Coronary artery (tissue), 2 donors: ENCODE measurements at regions not wholly inside any gene's neighbourhood (a gene's known extent, or its start where the extent isn't known, plus 50 kb on each side); places are given as distances from the start of the nearest gene placed in this dataset.

ENCODE experiments used
- DNase-seq: peaks from one replicate; pipeline ENCODE4 v3.0.0-alpha.2; 2017; ENCODE audit warnings: low spot score
- H3K27ac ChIP-seq, 2 donors: fragments of 200-600 bp; sonication (generic); one replicate each; pipeline ENCODE4 v1.5.1; 2016 to 2019
- H3K4me3 ChIP-seq: fragments of 200-600 bp; sonication (generic); 2 replicates; pipeline ENCODE4 v1.5.1; 2016; ENCODE audit warnings: mild to moderate bottlenecking, moderate library complexity
- TF ChIP-seq, protein P1 (sequence below): fragments of 200-600 bp; sonication (generic); IDR thresholded peaks from one replicate; pipeline ENCODE4 v1.5.1; 2019; ENCODE audit warnings: antibody characterized with exemption

DNA sequence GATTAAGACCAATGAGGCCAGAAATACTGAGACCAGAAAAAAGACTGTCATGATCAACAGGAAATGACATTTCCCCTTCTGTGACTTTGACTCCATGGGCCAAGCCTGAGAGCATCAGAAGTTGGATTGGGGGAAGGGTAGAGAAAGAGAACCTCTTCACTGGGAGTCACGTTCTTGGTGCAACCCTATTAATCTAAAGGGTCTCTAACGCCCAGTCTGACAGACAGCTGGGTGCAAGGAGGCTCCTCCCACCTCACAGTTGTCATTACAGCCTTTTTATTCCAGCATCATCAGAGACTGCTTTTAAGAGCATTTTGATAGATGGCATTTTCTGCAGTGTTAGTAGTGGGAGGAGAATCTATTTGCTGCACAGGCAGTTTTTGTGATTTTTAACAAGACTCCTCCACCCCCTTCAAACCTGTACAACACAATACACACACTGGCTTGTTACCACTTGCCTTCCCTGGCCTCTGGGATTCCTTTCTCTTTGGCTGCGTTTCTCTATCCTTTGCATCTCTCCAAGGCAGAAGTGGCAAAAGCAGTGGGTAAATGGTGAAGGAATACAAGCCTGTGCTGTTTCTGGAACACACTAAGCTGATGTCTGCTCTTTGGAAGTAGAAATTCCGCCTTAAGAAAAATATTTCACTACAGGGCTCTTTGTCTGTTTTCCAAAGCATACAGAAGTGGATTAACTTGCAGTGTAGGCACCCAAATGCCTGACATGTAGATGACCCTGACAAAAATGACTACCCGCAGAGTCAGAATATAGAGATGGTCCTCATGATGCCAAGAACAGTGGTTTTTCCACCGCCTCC is 310.4 kb upstream of the ZNF608 start:
- Histone ChIP-seq H3K27ac (no peak overlapping the region), H3K4me3 (no peak overlapping the region)
- TF ChIP-seq, protein P1, sequence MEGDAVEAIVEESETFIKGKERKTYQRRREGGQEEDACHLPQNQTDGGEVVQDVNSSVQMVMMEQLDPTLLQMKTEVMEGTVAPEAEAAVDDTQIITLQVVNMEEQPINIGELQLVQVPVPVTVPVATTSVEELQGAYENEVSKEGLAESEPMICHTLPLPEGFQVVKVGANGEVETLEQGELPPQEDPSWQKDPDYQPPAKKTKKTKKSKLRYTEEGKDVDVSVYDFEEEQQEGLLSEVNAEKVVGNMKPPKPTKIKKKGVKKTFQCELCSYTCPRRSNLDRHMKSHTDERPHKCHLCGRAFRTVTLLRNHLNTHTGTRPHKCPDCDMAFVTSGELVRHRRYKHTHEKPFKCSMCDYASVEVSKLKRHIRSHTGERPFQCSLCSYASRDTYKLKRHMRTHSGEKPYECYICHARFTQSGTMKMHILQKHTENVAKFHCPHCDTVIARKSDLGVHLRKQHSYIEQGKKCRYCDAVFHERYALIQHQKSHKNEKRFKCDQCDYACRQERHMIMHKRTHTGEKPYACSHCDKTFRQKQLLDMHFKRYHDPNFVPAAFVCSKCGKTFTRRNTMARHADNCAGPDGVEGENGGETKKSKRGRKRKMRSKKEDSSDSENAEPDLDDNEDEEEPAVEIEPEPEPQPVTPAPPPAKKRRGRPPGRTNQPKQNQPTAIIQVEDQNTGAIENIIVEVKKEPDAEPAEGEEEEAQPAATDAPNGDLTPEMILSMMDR = no peak
- DNase-seq = no peak

DNA sequence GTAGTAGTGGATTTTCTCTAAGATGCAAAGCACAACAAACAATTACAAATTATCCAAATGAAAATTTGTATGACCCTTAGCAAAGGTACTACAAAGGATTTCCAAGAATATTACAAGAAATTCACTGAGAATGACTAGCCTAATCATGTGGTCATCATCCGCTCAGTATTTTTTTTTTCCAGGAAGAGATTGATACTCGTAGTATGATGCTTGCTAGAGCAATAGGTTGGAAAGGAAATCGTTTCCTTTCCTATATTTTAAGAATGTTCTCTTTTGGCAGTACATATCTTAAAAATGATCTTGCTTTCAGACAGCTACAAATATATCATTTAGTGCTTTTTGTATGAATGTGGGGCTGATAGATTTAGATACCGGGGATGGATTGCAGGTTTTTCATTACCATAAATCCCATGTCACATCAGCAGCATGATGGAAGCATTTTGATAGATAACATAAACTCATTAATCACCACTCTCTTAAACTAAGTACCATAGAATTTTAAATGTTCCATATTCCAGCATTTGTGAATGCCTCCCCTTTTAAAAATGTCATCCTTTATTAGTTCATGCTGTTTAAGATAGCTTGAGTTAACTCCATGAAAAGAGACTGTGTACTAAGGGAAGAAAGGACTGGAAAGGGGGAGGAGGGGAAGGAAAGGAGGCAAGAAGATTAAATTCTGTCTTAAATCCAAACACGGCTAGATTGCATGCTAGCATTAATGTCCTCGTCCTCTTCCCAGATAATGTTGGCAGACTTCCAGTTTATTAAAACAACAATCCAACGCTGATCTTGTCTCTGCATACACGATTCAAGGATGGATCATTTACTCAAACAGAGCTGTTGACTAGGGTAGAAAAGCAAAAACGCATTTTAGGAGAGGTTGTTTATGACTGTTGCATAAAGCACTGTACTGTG is 311.7 kb upstream of the ZNF608 start:
- TF ChIP-seq, protein P1 = no peak
- Histone ChIP-seq H3K27ac (no peak overlapping the region), H3K4me3 (no peak overlapping the region)
- DNase-seq = no peak

DNA sequence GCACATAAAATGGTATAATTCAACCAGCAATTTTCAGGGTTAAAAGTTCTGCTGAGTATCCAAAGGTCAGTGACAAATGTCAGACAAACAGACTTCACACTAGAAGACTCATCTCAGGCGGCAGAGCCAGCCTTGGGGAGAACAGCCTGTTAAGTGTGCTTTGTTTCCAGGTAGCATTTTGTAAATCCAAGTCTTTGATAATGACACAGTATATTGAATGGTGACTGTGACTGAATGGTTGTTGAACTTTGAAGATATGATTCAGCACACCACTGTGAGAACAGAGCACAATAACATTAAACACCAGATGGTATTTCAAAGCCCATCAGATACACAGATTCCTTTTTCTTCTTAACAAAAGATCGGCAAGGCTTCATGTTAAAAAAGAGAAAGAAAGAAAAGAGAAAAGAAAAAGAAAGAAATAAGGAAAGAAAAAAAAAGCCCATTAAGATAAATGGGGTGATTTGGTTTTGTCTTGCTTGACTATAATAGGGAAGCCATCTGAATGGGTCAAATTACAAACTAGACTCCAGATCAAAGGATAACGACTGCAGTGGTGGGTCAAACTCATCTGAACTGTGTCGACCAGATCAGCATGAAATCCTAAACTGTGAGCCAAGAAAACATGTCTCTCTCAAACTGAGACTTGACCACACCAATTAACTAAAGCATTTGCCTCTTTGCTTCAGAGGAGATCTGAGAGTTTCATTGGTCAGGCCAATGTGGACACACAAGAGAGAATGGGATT is 313.0 kb upstream of the ZNF608 start:
- Histone ChIP-seq H3K27ac (no peak overlapping the region), H3K4me3 (no peak overlapping the region)
- TF ChIP-seq, protein P1 = no peak
- no peak for DNase-seq

DNA sequence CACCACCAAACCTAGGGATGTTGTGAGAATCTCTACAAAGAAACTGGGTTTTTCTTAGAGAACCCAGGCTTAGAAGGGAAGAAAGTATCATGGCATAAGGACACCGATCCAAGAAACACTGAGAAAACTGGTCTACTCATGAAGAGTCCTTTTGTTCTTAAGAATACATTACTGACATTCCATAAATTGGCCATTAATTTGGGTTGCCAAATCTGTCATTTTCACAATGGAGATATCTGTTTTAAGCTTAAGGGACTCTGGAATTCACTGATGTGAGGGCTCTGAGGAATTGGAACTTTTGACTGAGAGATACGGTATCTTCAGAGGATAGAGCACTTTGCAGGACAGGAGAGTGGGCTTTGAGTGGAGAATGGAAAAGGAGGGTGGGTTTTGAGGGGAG is 315.3 kb upstream of the ZNF608 start:
- Histone ChIP-seq H3K4me3 (no peak overlapping the region), H3K27ac (no peak overlapping the region)
- TF ChIP-seq, protein P1 = no peak
- no peak for DNase-seq

DNA sequence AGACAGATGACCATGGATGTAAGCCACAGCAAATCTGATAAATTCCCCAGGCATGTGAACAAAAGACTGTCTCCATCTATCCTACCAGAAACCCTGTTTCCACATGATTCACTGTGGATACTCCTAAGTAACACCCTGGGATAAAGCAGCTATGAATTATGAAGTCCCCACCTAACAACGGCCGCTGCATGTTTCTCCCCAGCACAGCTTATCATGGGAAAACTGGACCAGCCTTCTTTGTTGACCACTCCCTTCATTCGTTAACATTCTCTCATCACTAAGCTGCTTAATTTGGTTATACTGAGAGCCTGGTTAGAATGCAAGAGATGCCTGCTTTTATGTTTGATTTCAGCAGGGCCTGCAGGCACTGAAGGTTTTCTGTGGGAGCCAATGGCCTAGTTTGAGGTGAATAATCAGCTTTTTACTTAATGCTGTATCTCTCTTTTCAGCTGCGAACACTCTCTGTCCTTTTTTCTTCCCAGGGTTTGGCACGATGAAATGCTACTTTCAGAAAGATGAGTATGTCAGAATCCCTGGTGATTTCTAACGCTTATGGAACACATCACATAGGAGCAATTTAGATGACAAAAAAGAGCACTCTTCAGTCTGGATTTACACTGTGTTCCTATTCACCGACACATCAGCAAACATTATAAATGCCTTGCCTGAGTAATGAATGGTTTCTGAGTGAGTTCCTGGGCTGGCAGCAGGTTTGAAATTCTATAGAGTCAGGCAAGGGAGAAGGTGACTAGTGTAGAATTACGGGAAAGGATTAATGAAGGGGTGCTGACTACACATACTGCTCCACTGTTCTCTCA is 318.4 kb upstream of the ZNF608 start:
- TF ChIP-seq, protein P1 = no peak
- Histone ChIP-seq H3K27ac (no peak overlapping the region), H3K4me3 (no peak overlapping the region)
- no peak for DNase-seq

DNA sequence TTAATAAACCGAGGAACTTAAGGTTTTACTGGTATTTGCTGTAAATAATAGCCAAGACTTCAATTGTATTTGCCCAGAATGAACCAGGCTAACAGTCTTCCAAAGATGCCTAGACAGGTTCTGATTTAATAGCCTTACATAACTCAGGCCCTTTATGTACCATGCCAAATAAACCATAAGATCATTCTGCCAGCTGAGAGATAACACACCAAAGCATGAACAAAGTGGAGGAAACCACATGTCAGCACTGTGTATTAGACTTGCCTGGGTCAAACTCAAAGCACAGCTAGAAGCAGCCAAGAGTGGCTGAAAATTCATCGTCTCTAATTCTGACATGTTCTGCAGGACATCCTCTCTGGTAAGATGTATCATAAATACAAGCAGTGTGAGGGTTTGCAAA is 319.3 kb upstream of the ZNF608 start:
- H3K4me3 ChIP-seq = no peak overlapping the region

More for the DNA sequence above, 319.3 kb upstream of the ZNF608 start:
- DNase-seq = no peak
- TF ChIP-seq, protein P1 = no peak
- no peak overlapping the region for H3K27ac ChIP-seq
